ENCODE measurements at regions not wholly inside any gene's neighbourhood (a gene's known extent, or its start where the extent isn't known, plus 50 kb on each side); places are given as distances from the start of the nearest gene placed in this dataset.

DNA sequence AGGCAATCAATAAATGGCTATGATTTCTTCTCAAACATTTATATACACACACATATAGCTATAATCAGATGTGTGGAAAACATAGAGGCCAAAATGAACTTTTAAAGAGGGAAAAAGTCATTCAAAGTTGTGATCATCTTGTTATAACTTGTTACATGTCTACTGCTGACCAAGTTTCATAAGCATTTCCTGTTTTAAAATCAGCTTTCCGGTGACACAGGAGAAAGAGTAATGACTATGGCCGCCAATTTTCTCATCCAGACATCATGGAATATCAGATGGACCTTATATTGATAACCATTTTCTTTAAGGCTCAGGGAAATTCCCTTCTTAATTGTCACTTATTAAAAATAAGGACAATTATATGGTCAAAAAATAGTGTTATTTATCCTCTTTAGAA lies 71.7 kb upstream of the AGTR1 start:
- TF ChIP-seq, protein P1, sequence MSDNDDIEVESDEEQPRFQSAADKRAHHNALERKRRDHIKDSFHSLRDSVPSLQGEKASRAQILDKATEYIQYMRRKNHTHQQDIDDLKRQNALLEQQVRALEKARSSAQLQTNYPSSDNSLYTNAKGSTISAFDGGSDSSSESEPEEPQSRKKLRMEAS (IDR thresholded peaks at IDR 0.05): no peak
- TF ChIP-seq YY1 (IDR thresholded peaks at IDR 0.05; ENCODE audit: low read depth) (no peak), RAD21 (IDR thresholded peaks at IDR 0.05; ENCODE audit: low read depth) (no peak), TCF12 (IDR thresholded peaks at IDR 0.05; ENCODE audit: low read depth) (no peak), FOXM1 (IDR thresholded peaks at IDR 0.05; ENCODE audit: borderline replicate concordance, low read depth) (no peak), CREB1 (IDR thresholded peaks at IDR 0.05; ENCODE audit: low read depth) (no peak), CEBPB (IDR thresholded peaks at IDR 0.05) (no peak), EP300 (IDR thresholded peaks at IDR 0.05; ENCODE audit: borderline replicate concordance) (no peak), TAF1 (IDR thresholded peaks at IDR 0.05; ENCODE audit: low read depth) (no peak), NFIC (IDR thresholded peaks at IDR 0.05) (no peak), ZBTB7A (IDR thresholded peaks at IDR 0.05; ENCODE audit: low read depth) (no peak)
- TF ChIP-seq, protein P2, sequence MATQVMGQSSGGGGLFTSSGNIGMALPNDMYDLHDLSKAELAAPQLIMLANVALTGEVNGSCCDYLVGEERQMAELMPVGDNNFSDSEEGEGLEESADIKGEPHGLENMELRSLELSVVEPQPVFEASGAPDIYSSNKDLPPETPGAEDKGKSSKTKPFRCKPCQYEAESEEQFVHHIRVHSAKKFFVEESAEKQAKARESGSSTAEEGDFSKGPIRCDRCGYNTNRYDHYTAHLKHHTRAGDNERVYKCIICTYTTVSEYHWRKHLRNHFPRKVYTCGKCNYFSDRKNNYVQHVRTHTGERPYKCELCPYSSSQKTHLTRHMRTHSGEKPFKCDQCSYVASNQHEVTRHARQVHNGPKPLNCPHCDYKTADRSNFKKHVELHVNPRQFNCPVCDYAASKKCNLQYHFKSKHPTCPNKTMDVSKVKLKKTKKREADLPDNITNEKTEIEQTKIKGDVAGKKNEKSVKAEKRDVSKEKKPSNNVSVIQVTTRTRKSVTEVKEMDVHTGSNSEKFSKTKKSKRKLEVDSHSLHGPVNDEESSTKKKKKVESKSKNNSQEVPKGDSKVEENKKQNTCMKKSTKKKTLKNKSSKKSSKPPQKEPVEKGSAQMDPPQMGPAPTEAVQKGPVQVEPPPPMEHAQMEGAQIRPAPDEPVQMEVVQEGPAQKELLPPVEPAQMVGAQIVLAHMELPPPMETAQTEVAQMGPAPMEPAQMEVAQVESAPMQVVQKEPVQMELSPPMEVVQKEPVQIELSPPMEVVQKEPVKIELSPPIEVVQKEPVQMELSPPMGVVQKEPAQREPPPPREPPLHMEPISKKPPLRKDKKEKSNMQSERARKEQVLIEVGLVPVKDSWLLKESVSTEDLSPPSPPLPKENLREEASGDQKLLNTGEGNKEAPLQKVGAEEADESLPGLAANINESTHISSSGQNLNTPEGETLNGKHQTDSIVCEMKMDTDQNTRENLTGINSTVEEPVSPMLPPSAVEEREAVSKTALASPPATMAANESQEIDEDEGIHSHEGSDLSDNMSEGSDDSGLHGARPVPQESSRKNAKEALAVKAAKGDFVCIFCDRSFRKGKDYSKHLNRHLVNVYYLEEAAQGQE (IDR thresholded peaks at IDR 0.05; ENCODE audit: low read depth): no peak
- TF ChIP-seq, protein P3, sequence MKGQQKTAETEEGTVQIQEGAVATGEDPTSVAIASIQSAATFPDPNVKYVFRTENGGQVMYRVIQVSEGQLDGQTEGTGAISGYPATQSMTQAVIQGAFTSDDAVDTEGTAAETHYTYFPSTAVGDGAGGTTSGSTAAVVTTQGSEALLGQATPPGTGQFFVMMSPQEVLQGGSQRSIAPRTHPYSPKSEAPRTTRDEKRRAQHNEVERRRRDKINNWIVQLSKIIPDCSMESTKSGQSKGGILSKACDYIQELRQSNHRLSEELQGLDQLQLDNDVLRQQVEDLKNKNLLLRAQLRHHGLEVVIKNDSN (IDR thresholded peaks at IDR 0.05): no peak
